ENCODE measurements at regions not wholly inside any gene's neighbourhood (a gene's known extent, or its start where the extent isn't known, plus 50 kb on each side); places are given as distances from the start of the nearest gene placed in this dataset.

DNA sequence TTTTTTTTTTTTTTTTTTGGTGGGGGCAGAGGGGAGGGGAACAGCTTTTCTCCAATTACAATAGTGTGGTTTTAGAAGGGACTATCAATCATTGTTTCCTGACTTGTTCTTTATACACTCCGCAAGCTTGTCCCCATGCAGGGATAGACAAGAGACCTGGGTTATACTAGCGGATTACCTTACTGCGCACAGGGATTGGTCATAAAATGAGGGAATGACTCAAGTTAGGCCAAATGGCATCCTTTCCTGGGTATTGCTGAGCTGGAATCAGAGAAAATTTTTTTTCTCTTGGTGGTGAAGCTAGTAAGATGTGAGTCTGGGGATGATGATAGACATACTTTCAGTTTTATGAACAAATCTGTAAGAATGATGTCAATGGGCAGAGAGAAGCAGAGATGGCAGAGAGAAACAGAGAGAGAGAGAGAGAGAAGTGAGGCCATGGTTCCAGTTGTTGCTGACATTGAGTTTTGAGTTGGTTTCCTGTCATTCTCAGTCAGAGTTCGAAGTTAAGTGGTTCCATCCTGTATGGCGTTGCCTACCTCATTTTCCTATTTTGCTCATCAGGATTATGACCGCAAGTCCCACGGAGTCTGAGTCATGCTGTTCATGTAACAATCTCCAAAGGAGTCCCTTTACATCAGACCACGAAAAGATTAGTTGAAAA, 59.1 kb upstream of the OTOGL start (continued):
- TF ChIP-seq, protein P1, sequence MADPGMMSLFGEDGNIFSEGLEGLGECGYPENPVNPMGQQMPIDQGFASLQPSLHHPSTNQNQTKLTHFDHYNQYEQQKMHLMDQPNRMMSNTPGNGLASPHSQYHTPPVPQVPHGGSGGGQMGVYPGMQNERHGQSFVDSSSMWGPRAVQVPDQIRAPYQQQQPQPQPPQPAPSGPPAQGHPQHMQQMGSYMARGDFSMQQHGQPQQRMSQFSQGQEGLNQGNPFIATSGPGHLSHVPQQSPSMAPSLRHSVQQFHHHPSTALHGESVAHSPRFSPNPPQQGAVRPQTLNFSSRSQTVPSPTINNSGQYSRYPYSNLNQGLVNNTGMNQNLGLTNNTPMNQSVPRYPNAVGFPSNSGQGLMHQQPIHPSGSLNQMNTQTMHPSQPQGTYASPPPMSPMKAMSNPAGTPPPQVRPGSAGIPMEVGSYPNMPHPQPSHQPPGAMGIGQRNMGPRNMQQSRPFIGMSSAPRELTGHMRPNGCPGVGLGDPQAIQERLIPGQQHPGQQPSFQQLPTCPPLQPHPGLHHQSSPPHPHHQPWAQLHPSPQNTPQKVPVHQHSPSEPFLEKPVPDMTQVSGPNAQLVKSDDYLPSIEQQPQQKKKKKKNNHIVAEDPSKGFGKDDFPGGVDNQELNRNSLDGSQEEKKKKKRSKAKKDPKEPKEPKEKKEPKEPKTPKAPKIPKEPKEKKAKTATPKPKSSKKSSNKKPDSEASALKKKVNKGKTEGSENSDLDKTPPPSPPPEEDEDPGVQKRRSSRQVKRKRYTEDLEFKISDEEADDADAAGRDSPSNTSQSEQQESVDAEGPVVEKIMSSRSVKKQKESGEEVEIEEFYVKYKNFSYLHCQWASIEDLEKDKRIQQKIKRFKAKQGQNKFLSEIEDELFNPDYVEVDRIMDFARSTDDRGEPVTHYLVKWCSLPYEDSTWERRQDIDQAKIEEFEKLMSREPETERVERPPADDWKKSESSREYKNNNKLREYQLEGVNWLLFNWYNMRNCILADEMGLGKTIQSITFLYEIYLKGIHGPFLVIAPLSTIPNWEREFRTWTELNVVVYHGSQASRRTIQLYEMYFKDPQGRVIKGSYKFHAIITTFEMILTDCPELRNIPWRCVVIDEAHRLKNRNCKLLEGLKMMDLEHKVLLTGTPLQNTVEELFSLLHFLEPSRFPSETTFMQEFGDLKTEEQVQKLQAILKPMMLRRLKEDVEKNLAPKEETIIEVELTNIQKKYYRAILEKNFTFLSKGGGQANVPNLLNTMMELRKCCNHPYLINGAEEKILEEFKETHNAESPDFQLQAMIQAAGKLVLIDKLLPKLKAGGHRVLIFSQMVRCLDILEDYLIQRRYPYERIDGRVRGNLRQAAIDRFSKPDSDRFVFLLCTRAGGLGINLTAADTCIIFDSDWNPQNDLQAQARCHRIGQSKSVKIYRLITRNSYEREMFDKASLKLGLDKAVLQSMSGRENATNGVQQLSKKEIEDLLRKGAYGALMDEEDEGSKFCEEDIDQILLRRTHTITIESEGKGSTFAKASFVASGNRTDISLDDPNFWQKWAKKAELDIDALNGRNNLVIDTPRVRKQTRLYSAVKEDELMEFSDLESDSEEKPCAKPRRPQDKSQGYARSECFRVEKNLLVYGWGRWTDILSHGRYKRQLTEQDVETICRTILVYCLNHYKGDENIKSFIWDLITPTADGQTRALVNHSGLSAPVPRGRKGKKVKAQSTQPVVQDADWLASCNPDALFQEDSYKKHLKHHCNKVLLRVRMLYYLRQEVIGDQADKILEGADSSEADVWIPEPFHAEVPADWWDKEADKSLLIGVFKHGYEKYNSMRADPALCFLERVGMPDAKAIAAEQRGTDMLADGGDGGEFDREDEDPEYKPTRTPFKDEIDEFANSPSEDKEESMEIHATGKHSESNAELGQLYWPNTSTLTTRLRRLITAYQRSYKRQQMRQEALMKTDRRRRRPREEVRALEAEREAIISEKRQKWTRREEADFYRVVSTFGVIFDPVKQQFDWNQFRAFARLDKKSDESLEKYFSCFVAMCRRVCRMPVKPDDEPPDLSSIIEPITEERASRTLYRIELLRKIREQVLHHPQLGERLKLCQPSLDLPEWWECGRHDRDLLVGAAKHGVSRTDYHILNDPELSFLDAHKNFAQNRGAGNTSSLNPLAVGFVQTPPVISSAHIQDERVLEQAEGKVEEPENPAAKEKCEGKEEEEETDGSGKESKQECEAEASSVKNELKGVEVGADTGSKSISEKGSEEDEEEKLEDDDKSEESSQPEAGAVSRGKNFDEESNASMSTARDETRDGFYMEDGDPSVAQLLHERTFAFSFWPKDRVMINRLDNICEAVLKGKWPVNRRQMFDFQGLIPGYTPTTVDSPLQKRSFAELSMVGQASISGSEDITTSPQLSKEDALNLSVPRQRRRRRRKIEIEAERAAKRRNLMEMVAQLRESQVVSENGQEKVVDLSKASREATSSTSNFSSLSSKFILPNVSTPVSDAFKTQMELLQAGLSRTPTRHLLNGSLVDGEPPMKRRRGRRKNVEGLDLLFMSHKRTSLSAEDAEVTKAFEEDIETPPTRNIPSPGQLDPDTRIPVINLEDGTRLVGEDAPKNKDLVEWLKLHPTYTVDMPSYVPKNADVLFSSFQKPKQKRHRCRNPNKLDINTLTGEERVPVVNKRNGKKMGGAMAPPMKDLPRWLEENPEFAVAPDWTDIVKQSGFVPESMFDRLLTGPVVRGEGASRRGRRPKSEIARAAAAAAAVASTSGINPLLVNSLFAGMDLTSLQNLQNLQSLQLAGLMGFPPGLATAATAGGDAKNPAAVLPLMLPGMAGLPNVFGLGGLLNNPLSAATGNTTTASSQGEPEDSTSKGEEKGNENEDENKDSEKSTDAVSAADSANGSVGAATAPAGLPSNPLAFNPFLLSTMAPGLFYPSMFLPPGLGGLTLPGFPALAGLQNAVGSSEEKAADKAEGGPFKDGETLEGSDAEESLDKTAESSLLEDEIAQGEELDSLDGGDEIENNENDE (IDR thresholded peaks at IDR 0.05; ENCODE audit: insufficient replicate concordance, low read length) = no peak
- TF ChIP-seq MAFK (IDR thresholded peaks at IDR 0.05; ENCODE audit: low read depth, low read length) = no peak
